CD14-positive monocyte (primary cell): ENCODE measurements at regions not wholly inside any gene's neighbourhood (a gene's known extent, or its start where the extent isn't known, plus 50 kb on each side); places are given as distances from the start of the nearest gene placed in this dataset.
A peak's percentile ranks its signal among the peaks of the same experiment; 100 is the strongest.

Source experiments
- DNase-seq, 3 donors: peaks; one replicate each; pipeline ENCODE4 v3.0.0-alpha.2; 2011 to 2022
- H2AFZ ChIP-seq: 2 replicates; pipeline ENCODE4 v1.6.0; 2012; ENCODE audit warnings: mild to moderate bottlenecking, low read depth, low read length, inconsistent platforms; ENCODE audit not compliant: insufficient read depth, poor library complexity, severe bottlenecking
- H3K27ac ChIP-seq, 2 donors: 1 replicate in 1 of 2; 2 replicates in 1 of 2; pipeline ENCODE4 v1.5.1; 2012 to 2013; ENCODE audit warnings: low read length in 2 of 2, control low read depth in 1 of 2, inconsistent platforms in 1 of 2, low read depth in 1 of 2, mild to moderate bottlenecking in 1 of 2
- H3K27me3 ChIP-seq, 2 donors: one replicate each; pipeline versions ENCODE4 v1.6.0 to v1.6.1; 2011 to 2013; ENCODE audit warnings: low read length in 2 of 2; ENCODE audit not compliant: control insufficient read depth in 2 of 2, insufficient read depth in 2 of 2
- H3K36me3 ChIP-seq, 2 donors: replicated peaks in 1 of 2; 1 replicate in 1 of 2; 2 replicates in 1 of 2; pipeline versions ENCODE4 v1.5.1 to v1.6.1; 2012 to 2013; ENCODE audit warnings: low read length in 2 of 2, control low read depth in 1 of 2, inconsistent platforms in 1 of 2, mild to moderate bottlenecking in 1 of 2; ENCODE audit not compliant: insufficient read depth in 2 of 2, control insufficient read depth in 1 of 2
- H3K4me1 ChIP-seq, 2 donors: 1 replicate in 1 of 2; 2 replicates in 1 of 2; pipeline versions ENCODE4 v1.5.1 to v1.6.1; 2012 to 2013; ENCODE audit warnings: low read length in 2 of 2, control low read depth in 1 of 2, inconsistent platforms in 1 of 2, mild to moderate bottlenecking in 1 of 2, moderate library complexity in 1 of 2; ENCODE audit not compliant: insufficient read depth in 2 of 2, control insufficient read depth in 1 of 2
- H3K4me2 ChIP-seq: replicated peaks from 2 replicates; pipeline ENCODE3; 2012; ENCODE audit warnings: low read length, moderate library complexity, mild to moderate bottlenecking; ENCODE audit not compliant: poor library complexity, severe bottlenecking; ENCODE audit errors: extremely low read depth
- H3K4me3 ChIP-seq, 3 experiments: fragments of 200-600 bp in 1 of 3; sonication (generic) in 1 of 3; replicated peaks in 1 of 3; 1 replicate in 2 of 3; 2 replicates in 1 of 3; pipeline ENCODE4 v1.5.1; 2011 to 2013; ENCODE audit warnings: low read length in 3 of 3, mild to moderate bottlenecking in 3 of 3, control low read depth in 2 of 3, low read depth in 2 of 3, inconsistent platforms in 1 of 3, moderate library complexity in 1 of 3
- H3K79me2 ChIP-seq: 2 replicates; pipeline ENCODE4 v1.6.0; 2012; ENCODE audit warnings: mild to moderate bottlenecking, control low read depth, inconsistent platforms, low read length, moderate library complexity; ENCODE audit not compliant: insufficient read depth
- H3K9ac ChIP-seq: 2 replicates; pipeline ENCODE4 v1.6.0; 2017; ENCODE audit warnings: low read length, mild to moderate bottlenecking; ENCODE audit not compliant: insufficient read depth, poor library complexity, severe bottlenecking
- H3K9me3 ChIP-seq, 2 donors: replicated peaks in 1 of 2; 1 replicate in 1 of 2; 2 replicates in 1 of 2; pipeline versions ENCODE4 v1.5.1 to v1.6.1; 2012 to 2013; ENCODE audit warnings: low read length in 2 of 2, control low read depth in 1 of 2; ENCODE audit not compliant: control insufficient read depth in 1 of 2, insufficient read depth in 1 of 2
- H4K20me1 ChIP-seq: 2 replicates; pipeline ENCODE4 v1.6.0; 2012; ENCODE audit warnings: mild to moderate bottlenecking, low read length, control low read depth, moderate library complexity; ENCODE audit not compliant: insufficient read depth
- H3K27ac Mint-ChIP-seq, 7 donors: one replicate each; pipeline ENCODE4 v1.8.0; 2020; ENCODE audit warnings: mild to moderate bottlenecking in 7 of 7, mixed read lengths in 7 of 7, moderate library complexity in 6 of 7, inconsistent platforms in 2 of 7
- H3K27me3 Mint-ChIP-seq, 3 donors: one replicate each; pipeline ENCODE4 v1.8.0; 2021 to 2022; ENCODE audit warnings: low read depth in 3 of 3, mild to moderate bottlenecking in 3 of 3, mixed read lengths in 3 of 3, moderate library complexity in 3 of 3, inconsistent platforms in 1 of 3
- H3K36me3 Mint-ChIP-seq, 2 donors: one replicate each; pipeline ENCODE4 v1.8.0; 2020; ENCODE audit warnings: mixed read lengths in 2 of 2, inconsistent platforms in 1 of 2, mild to moderate bottlenecking in 1 of 2
- H3K4me1 Mint-ChIP-seq: one replicate; pipeline ENCODE4 v1.8.0; 2020; ENCODE audit warnings: mild to moderate bottlenecking, mixed read lengths
- H3K4me3 Mint-ChIP-seq, 2 donors: one replicate each; pipeline ENCODE4 v1.8.0; 2020; ENCODE audit warnings: mild to moderate bottlenecking in 2 of 2, mixed read lengths in 2 of 2, moderate library complexity in 1 of 2
- H3K9me3 Mint-ChIP-seq, 7 donors: one replicate each; pipeline ENCODE4 v1.8.0; 2020 to 2022; ENCODE audit warnings: mixed read lengths in 7 of 7, mild to moderate bottlenecking in 6 of 7, moderate library complexity in 6 of 7, inconsistent platforms in 2 of 7
- WGBS: methylation state at CpG from one replicate; pipeline ENCODE4 v1.1.5; 2013; ENCODE audit warnings: missing lambda C conversion rate; ENCODE audit not compliant: insufficient coverage; 5-methylcytosine and 5-hydroxymethylcytosine counted together
- intact Hi-C, 2 donors: fragments of 100-400 bp; cut with micrococcal nuclease; formaldehyde crosslinking; loops; one replicate each; pipeline versions ENCODE4 v1.15.0 to v1.15.1; 2023
- TF ChIP-seq, protein P1 (sequence below): fragments of 200-600 bp; IDR thresholded peaks from one replicate; pipeline ENCODE4 v1.8.0; 2022; ENCODE audit warnings: antibody characterized with exemption, mild to moderate bottlenecking

DNA sequence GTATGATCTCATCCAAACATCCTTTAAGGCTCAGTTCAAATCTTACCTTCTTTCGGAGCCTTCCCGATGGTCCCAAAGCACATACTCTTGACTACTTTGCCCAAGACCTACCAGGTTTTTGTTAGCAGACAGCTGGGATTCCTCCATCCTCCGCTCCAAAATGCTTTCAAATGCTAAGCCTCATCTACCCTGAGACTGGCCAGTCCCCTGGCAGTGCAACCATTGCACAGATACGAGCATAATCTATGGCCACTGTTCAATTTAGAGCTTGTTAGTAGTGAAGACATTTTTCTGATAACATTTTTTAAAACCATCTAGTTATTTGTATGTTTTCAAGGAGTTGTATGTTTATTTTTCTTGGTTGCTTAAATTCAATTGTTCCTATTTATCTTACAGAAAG lies 264.4 kb upstream of the NR2F2 start:
- Histone ChIP-seq H3K79me2 (no peaks in the 10 kb centered on the region), H2AFZ (no peak overlapping the region), H3K27me3 (no peaks in the 10 kb centered on the region), H3K9ac (no peak overlapping the region), H4K20me1 (no peaks in the 10 kb centered on the region), H3K4me1 (no peaks in the 10 kb centered on the region), H3K36me3 (no peaks in the 10 kb centered on the region), H3K27ac (no peak overlapping the region), H3K4me2 (no peak overlapping the region), H3K4me3 (no peak overlapping the region), H3K9me3 (no peaks in the 10 kb centered on the region)
- Mint-ChIP-seq H3K4me1 (peaks cover 10% of the 10 kb centered on the region), H3K36me3 (no peaks in the 10 kb centered on the region), H3K27me3 (peaks cover 0 to 2% (median 0%) of the 10 kb centered on the region in 3 donors), H3K27ac (no peak overlapping the region), H3K4me3 (no peak overlapping the region), H3K9me3 (peaks cover 2 to 8% (median 5%) of the 10 kb centered on the region in 7 donors)
- WGBS = 95% methylated on average over 2 of the region's 4 CpGs
- DNase-seq = no peak
- intact Hi-C loops = no loop called here
- TF ChIP-seq, protein P1, sequence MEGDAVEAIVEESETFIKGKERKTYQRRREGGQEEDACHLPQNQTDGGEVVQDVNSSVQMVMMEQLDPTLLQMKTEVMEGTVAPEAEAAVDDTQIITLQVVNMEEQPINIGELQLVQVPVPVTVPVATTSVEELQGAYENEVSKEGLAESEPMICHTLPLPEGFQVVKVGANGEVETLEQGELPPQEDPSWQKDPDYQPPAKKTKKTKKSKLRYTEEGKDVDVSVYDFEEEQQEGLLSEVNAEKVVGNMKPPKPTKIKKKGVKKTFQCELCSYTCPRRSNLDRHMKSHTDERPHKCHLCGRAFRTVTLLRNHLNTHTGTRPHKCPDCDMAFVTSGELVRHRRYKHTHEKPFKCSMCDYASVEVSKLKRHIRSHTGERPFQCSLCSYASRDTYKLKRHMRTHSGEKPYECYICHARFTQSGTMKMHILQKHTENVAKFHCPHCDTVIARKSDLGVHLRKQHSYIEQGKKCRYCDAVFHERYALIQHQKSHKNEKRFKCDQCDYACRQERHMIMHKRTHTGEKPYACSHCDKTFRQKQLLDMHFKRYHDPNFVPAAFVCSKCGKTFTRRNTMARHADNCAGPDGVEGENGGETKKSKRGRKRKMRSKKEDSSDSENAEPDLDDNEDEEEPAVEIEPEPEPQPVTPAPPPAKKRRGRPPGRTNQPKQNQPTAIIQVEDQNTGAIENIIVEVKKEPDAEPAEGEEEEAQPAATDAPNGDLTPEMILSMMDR = no peak

DNA sequence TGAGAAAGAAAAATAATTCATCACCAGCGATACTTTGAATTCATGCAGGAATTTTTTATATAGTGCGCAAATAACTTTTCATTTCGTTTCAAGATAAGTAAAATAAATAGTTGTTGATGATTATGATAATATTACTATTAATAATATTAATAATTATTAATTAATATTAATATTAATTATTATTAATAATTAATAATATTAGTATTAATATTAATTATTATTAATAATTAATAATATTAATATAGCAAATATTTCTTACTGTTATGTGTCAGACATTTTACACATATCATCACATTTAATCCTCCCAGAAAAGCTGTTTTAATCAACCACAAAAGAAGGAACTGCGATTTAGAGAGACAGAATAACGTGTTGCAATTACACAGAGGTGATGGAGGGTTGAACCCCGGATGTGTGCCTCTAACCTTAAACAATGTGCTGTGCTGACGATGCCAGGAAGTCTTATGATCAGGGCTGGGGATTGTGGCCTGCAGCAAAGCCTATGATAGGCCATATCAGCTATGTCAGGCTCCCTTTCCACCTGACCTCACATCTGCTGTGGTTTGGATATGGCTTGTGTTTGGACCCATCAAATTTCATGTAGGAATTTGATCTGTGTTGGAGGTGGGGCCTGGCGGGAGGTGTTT lies 263.5 kb upstream of the NR2F2 start:
- peak in 2 of 3 donors; percentile 8 to 28 for DNase-seq
- 100% methylated on average over 1 of the region's 8 CpGs for WGBS

More for the DNA sequence above, 263.5 kb upstream of the NR2F2 start:
- peaks cover 2 to 8% (median 5%) of the 10 kb centered on the region in 7 donors for H3K9me3 Mint-ChIP-seq
- intact Hi-C loops = no loop called here
- Histone ChIP-seq H3K4me2 (no peak overlapping the region), H3K9ac (no peak overlapping the region), H3K4me1 (no peaks in the 10 kb centered on the region), H2AFZ (no peak overlapping the region), H3K79me2 (no peaks in the 10 kb centered on the region), H3K36me3 (no peaks in the 10 kb centered on the region), H3K9me3 (no peaks in the 10 kb centered on the region), H3K4me3 (no peak overlapping the region), H3K27me3 (no peaks in the 10 kb centered on the region), H3K27ac (no peak overlapping the region), H4K20me1 (no peaks in the 10 kb centered on the region)
- TF ChIP-seq, protein P1 = no peak
- peaks cover 10% of the 10 kb centered on the region for H3K4me1 Mint-ChIP-seq
- H3K36me3 Mint-ChIP-seq = no peaks in the 10 kb centered on the region
- H3K4me3 Mint-ChIP-seq = no peak overlapping the region
- peak overlapping the region in 1 of 7 donors; percentile 35 for H3K27ac Mint-ChIP-seq
- H3K27me3 Mint-ChIP-seq = peaks cover under 1 to 2% (median 1%) of the 10 kb centered on the region in 3 donors
